Loucy (cell line): ENCODE measurements at regions not wholly inside any gene's neighbourhood (a gene's known extent, or its start where the extent isn't known, plus 50 kb on each side); places are given as distances from the start of the nearest gene placed in this dataset.

ENCODE experiments used
- CTCF ChIP-seq: fragments of 200-600 bp; sonication (generic); conservative IDR thresholded peaks from 2 replicates; pipeline ENCODE4 v1.5.1; 2014; ENCODE audit warnings: mild to moderate bottlenecking, antibody characterized with exemption, low read length
- EZH2phosphoT487 ChIP-seq: fragments of 200-600 bp; IDR thresholded peaks from 2 replicates; pipeline ENCODE4 v1.6.1; 2018; ENCODE audit warnings: antibody characterized with exemption, mild to moderate bottlenecking, moderate library complexity, borderline replicate concordance

GRCh38 chr12:91805031-91805430, 340.6 kb downstream of the BTG1 start:
- no peak for TF ChIP-seq CTCF
- TF ChIP-seq EZH2phosphoT487: no peak
